ENCODE measurements at regions not wholly inside any gene's neighbourhood (a gene's known extent, or its start where the extent isn't known, plus 50 kb on each side); places are given as distances from the start of the nearest gene placed in this dataset.
"Not testable (repeated sequence)": the region's sequence is repeated elsewhere in the genome, so short reads cannot be mapped to it uniquely, and the experiment has no call there.

DNA sequence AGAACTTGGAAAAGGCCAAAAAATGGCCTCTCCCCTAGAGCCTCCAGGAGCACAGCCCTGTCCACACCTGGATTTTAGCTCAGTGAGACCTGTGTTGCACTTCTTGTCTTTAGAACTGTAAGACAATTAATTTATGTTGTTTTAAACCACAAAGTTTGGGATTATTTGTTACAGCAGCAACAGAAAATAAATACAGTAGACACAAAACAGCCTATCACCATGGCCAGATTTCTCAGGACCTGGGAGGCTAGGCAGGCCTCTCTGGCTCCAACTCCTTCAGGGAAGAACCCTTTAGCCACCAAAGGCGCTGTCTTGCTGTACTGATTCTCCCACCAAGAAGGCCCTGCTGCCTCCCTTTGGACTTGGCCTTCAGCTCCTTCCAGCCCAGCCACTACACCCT, 54.1 kb upstream of the PSAP start:
- intact Hi-C loops (cut with DNase I; ENCODE audit: low total_unique reads), result no loop called here
- TF ChIP-seq, protein P1, sequence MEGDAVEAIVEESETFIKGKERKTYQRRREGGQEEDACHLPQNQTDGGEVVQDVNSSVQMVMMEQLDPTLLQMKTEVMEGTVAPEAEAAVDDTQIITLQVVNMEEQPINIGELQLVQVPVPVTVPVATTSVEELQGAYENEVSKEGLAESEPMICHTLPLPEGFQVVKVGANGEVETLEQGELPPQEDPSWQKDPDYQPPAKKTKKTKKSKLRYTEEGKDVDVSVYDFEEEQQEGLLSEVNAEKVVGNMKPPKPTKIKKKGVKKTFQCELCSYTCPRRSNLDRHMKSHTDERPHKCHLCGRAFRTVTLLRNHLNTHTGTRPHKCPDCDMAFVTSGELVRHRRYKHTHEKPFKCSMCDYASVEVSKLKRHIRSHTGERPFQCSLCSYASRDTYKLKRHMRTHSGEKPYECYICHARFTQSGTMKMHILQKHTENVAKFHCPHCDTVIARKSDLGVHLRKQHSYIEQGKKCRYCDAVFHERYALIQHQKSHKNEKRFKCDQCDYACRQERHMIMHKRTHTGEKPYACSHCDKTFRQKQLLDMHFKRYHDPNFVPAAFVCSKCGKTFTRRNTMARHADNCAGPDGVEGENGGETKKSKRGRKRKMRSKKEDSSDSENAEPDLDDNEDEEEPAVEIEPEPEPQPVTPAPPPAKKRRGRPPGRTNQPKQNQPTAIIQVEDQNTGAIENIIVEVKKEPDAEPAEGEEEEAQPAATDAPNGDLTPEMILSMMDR (IDR thresholded peaks at IDR 0.05), result no peak
- TF ChIP-seq POLR2AphosphoS5 (IDR thresholded peaks at IDR 0.05) (no peak), POLR2A (IDR thresholded peaks at IDR 0.05) (no peak), EP300 (IDR thresholded peaks at IDR 0.05) (no peak)
- H3K9me3 ChIP-seq, result no peaks in the 10 kb centered on the region
- H3K27me3 ChIP-seq, result no peaks in the 10 kb centered on the region
- H3K36me3 ChIP-seq, result no peaks in the 10 kb centered on the region
- H3K4me3 ChIP-seq, result no peak overlapping the region
- DNase-seq, result no peak
- 87 to 100% (median 95%) methylated on average over 1 of the region's 1 CpG for WGBS, 5 donors
- no peak overlapping the region for H3K27ac ChIP-seq
- no peaks in the 10 kb centered on the region for H3K4me1 ChIP-seq

DNA sequence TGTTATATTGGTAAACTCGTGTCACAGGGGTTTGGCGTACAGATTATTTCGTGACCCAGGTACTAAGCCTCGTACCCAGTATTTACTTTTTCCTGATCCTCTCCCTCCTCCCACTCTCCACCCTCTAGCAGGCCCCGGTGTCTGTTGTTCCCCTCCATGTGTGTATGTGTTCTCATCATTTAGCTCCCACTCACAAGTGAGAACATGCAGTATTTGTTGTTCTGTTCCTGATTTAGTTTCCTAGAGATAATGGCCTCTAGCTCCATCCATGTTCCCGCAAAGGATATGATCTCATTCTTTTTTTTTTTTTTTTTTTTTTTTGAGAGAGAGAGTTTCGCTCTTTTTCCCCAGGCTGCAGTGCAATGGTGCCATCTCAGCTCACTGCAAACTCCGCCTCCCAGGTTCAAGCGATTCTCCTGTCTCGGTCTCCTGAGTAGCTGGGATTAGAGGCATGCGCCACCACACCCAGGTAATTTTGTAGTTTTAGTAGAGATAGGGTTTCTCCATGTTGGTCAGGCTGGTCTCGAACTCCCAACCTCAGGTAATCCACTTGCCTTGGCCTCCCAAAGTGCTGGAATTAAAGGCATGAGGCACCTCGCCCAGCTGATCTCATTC, 52.7 kb upstream of the PSAP start:
- DNase-seq, result peak in 1 of 2 donors; percentile 33
- 78 to 83% (median 82%) methylated on average over 13 of the region's 13 CpGs for WGBS, 5 donors
- H3K4me1 ChIP-seq; intact Hi-C loops (cut with DNase I; ENCODE audit: low total_unique reads); H3K4me3 ChIP-seq; H3K27me3 ChIP-seq; H3K27ac ChIP-seq; H3K9me3 ChIP-seq; H3K36me3 ChIP-seq: not testable (repeated sequence)

DNA sequence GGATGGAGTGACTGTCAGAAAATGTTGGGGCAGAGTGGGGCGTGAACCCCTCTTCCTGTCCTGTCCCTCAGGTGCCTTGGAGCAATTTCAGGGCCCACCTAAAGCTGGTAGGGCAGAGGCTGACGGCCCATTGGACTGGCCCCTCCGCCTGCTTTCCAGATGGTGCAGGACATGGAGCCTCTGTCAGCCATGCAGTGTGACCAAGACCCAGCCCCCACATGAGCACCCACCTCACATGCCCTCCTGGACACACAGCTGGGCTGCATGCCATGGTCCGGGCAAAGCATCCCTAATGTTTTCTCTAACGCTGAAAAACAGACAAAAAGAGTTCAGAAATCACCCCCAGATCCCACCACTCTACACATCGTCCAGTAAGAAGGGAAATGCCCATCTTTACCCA, 51.3 kb upstream of the PSAP start:
- no peaks in the 10 kb centered on the region for H3K27me3 ChIP-seq
- TF ChIP-seq POLR2A (IDR thresholded peaks at IDR 0.05) (no peak), EP300 (IDR thresholded peaks at IDR 0.05) (no peak), POLR2AphosphoS5 (IDR thresholded peaks at IDR 0.05) (no peak)
- TF ChIP-seq, protein P1 (IDR thresholded peaks at IDR 0.05), result no peak
- H3K4me3 ChIP-seq, result no peak overlapping the region
- H3K36me3 ChIP-seq, result no peaks in the 10 kb centered on the region
- no peaks in the 10 kb centered on the region for H3K9me3 ChIP-seq
- WGBS, 5 donors, result 91 to 96% (median 94%) methylated on average over 6 of the region's 6 CpGs
- H3K4me1 ChIP-seq, result no peaks in the 10 kb centered on the region
- H3K27ac ChIP-seq, result no peak overlapping the region
- intact Hi-C loops (cut with DNase I; ENCODE audit: low total_unique reads), result no loop called here
- no peak for DNase-seq

Measured in stomach (tissue), 8 donors.